ENCODE measurements at regions not wholly inside any gene's neighbourhood (a gene's known extent, or its start where the extent isn't known, plus 50 kb on each side); places are given as distances from the start of the nearest gene placed in this dataset.

DNA sequence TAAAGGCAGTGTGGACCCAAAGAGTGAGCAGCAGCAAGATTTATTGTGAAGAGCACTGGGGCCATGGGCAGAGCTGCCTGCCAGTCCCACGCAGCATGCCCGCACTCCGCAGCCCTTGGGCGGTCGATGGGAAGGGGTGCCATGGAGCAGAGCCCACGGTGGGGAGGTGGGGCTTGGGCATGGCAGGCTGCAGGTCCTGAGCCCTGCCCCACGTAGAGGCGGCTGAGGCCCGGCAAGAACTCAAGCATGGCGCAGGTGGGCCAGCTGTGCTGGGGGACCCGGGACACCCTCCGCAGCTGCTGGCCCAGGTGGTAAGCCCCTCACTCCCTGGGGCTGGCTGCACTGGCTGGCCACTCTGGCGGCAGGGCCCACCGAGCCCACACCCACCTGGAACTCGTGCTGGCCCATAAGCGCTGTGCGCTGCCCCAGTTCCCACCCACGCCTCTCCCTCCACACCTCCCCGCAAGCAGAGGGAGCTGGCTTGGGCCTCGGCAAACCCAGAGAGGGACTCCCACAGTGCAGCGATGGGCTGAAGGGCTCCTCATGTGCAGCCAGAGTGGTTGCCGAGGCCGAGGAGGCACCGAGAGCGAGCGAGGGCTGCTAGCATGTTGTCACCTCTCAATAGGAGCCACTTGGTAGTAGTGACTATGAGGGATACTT lies 1218.8 kb upstream of the EPHA6 start:
- no peaks in the 10 kb centered on the region for H3K9me2 ChIP-seq (ENCODE audit: insufficient read depth, low read length)
- H3K79me2 ChIP-seq (replicated peaks; ENCODE audit: insufficient read depth, low read length), result no peaks in the 10 kb centered on the region
- no peak overlapping the region for H3K4me3 ChIP-seq (ENCODE audit: low read length)
- H3K27ac ChIP-seq (ENCODE audit: low read length), result no peak overlapping the region
- no peaks in the 10 kb centered on the region for H3K36me3 ChIP-seq (ENCODE audit: insufficient read depth, low read length)
- no peaks in the 10 kb centered on the region for H3K27me3 ChIP-seq (ENCODE audit: insufficient read depth, low read depth, low read length)
- no peak overlapping the region for H3K4me2 ChIP-seq (ENCODE audit: low read length)
- H3K9ac ChIP-seq (ENCODE audit: low read length), result no peak overlapping the region
- no peaks in the 10 kb centered on the region for H4K20me1 ChIP-seq (ENCODE audit: insufficient read depth)
- TF ChIP-seq SMC3 (conservative IDR thresholded peaks at IDR 0.05; ENCODE audit: poor library complexity) (no peak), EZH2 (IDR thresholded peaks at IDR 0.05; ENCODE audit: borderline replicate concordance, insufficient read depth, low read length, poor library complexity, severe bottlenecking) (no peak), RAD21 (conservative IDR thresholded peaks at IDR 0.05) (no peak), POLR2AphosphoS5 (IDR thresholded peaks at IDR 0.05) (no peak), TAF1 (IDR thresholded peaks at IDR 0.05; ENCODE audit: low read depth) (no peak), MXI1 (conservative IDR thresholded peaks at IDR 0.05; ENCODE audit: poor library complexity, severe bottlenecking) (no peak), EP300 (conservative IDR thresholded peaks at IDR 0.05; ENCODE audit: poor library complexity, severe bottlenecking) (no peak)
- TF ChIP-seq, protein P1, sequence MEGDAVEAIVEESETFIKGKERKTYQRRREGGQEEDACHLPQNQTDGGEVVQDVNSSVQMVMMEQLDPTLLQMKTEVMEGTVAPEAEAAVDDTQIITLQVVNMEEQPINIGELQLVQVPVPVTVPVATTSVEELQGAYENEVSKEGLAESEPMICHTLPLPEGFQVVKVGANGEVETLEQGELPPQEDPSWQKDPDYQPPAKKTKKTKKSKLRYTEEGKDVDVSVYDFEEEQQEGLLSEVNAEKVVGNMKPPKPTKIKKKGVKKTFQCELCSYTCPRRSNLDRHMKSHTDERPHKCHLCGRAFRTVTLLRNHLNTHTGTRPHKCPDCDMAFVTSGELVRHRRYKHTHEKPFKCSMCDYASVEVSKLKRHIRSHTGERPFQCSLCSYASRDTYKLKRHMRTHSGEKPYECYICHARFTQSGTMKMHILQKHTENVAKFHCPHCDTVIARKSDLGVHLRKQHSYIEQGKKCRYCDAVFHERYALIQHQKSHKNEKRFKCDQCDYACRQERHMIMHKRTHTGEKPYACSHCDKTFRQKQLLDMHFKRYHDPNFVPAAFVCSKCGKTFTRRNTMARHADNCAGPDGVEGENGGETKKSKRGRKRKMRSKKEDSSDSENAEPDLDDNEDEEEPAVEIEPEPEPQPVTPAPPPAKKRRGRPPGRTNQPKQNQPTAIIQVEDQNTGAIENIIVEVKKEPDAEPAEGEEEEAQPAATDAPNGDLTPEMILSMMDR (IDR thresholded peaks at IDR 0.05; ENCODE audit: poor library complexity, severe bottlenecking), result no peak
- TF ChIP-seq, protein P2, sequence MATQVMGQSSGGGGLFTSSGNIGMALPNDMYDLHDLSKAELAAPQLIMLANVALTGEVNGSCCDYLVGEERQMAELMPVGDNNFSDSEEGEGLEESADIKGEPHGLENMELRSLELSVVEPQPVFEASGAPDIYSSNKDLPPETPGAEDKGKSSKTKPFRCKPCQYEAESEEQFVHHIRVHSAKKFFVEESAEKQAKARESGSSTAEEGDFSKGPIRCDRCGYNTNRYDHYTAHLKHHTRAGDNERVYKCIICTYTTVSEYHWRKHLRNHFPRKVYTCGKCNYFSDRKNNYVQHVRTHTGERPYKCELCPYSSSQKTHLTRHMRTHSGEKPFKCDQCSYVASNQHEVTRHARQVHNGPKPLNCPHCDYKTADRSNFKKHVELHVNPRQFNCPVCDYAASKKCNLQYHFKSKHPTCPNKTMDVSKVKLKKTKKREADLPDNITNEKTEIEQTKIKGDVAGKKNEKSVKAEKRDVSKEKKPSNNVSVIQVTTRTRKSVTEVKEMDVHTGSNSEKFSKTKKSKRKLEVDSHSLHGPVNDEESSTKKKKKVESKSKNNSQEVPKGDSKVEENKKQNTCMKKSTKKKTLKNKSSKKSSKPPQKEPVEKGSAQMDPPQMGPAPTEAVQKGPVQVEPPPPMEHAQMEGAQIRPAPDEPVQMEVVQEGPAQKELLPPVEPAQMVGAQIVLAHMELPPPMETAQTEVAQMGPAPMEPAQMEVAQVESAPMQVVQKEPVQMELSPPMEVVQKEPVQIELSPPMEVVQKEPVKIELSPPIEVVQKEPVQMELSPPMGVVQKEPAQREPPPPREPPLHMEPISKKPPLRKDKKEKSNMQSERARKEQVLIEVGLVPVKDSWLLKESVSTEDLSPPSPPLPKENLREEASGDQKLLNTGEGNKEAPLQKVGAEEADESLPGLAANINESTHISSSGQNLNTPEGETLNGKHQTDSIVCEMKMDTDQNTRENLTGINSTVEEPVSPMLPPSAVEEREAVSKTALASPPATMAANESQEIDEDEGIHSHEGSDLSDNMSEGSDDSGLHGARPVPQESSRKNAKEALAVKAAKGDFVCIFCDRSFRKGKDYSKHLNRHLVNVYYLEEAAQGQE (IDR thresholded peaks at IDR 0.05; ENCODE audit: borderline replicate concordance), result no peak
- no peak overlapping the region for H2AFZ ChIP-seq (ENCODE audit: low read depth, low read length)
- H3K9me3 ChIP-seq (ENCODE audit: low read length), result peaks cover 3% of the 10 kb centered on the region
- H3F3A ChIP-seq (ENCODE audit: insufficient read depth, low read length, poor library complexity, severe bottlenecking), result no peaks in the 10 kb centered on the region

DNA sequence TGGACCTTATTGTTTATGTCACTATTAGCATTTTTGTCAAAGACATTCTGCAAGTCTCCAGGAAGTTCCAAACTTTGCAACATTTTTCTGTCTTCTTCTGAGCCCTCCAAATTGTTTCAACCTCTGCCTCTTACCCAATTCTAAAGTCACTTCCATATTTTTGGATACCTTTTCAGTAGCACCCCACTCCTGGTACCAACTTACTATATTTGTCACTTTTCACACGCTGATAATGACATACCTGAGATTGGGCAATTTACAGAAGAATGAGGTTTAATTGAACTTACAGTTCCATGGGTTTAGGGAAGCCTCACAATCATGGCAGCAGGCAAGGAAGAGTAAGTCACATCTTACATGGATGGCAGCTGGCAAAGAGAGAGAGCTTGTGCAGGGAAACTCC lies 1206.5 kb upstream of the EPHA6 start:
- no peaks in the 10 kb centered on the region for H3F3A ChIP-seq (ENCODE audit: insufficient read depth, low read length, poor library complexity, severe bottlenecking)
- no peak overlapping the region for H3K4me2 ChIP-seq (ENCODE audit: low read length)
- no peaks in the 10 kb centered on the region for H3K36me3 ChIP-seq (ENCODE audit: insufficient read depth, low read length)
- peaks cover 4% of the 10 kb centered on the region for H3K9me3 ChIP-seq (ENCODE audit: low read length)
- TF ChIP-seq POLR2AphosphoS5 (IDR thresholded peaks at IDR 0.05), result no peak
- TF ChIP-seq, protein P2 (IDR thresholded peaks at IDR 0.05; ENCODE audit: borderline replicate concordance), result no peak
- TF ChIP-seq, protein P1 (IDR thresholded peaks at IDR 0.05; ENCODE audit: poor library complexity, severe bottlenecking), result no peak
- no peak for TF ChIP-seq TAF1 (IDR thresholded peaks at IDR 0.05; ENCODE audit: low read depth)
- no peak for TF ChIP-seq SMC3 (conservative IDR thresholded peaks at IDR 0.05; ENCODE audit: poor library complexity)
- TF ChIP-seq RAD21 (conservative IDR thresholded peaks at IDR 0.05), result no peak
- TF ChIP-seq EZH2 (IDR thresholded peaks at IDR 0.05; ENCODE audit: borderline replicate concordance, insufficient read depth, low read length, poor library complexity, severe bottlenecking), result no peak
- no peaks in the 10 kb centered on the region for H3K27me3 ChIP-seq (ENCODE audit: insufficient read depth, low read depth, low read length)
- no peak overlapping the region for H3K9ac ChIP-seq (ENCODE audit: low read length)
- no peaks in the 10 kb centered on the region for H3K79me2 ChIP-seq (replicated peaks; ENCODE audit: insufficient read depth, low read length)
- H2AFZ ChIP-seq (ENCODE audit: low read depth, low read length), result no peak overlapping the region
- no peaks in the 10 kb centered on the region for H3K9me2 ChIP-seq (ENCODE audit: insufficient read depth, low read length)
- no peaks in the 10 kb centered on the region for H4K20me1 ChIP-seq (ENCODE audit: insufficient read depth)
- H3K4me3 ChIP-seq (ENCODE audit: low read length), result no peak overlapping the region
- no peak overlapping the region for H3K27ac ChIP-seq (ENCODE audit: low read length)
